Endothelial cell of umbilical vein (primary cell): ENCODE measurements at regions not wholly inside any gene's neighbourhood (a gene's known extent, or its start where the extent isn't known, plus 50 kb on each side); places are given as distances from the start of the nearest gene placed in this dataset.

Experiments
- CTCF ChIP-seq, 2 donors: IDR thresholded peaks; 1 replicate in 1 of 2; 2 replicates in 1 of 2; pipeline ENCODE4 v1.5.1; 2011; ENCODE audit warnings: low read length in 2 of 2, mild to moderate bottlenecking in 2 of 2, moderate library complexity in 2 of 2, control low read depth in 1 of 2, inconsistent platforms in 1 of 2, low read depth in 1 of 2; ENCODE audit not compliant: insufficient read depth in 1 of 2; ENCODE audit errors: extremely low read depth in 1 of 2
- MAX ChIP-seq: IDR thresholded peaks from 2 replicates; pipeline ENCODE4 v1.6.1; 2011; ENCODE audit not compliant: insufficient read depth, insufficient read length

- TF ChIP-seq MAX (no peak), CTCF (IDR thresholded peaks at IDR 0.05; ENCODE audit: extremely low read depth in 1 of 2, insufficient read depth in 1 of 2, low read depth in 1 of 2, low read length in 2 of 2) (no peak)
Measured at GRCh38 chr5:82560561-82560960, 282.4 kb upstream of the RPS23 start.
